ELF-1 (cell line): ENCODE measurements at regions not wholly inside any gene's neighbourhood (a gene's known extent, or its start where the extent isn't known, plus 50 kb on each side); places are given as distances from the start of the nearest gene placed in this dataset.
A peak's percentile ranks its signal among the peaks of the same experiment; 100 is the strongest.
"Not testable (repeated sequence)": the region's sequence is repeated elsewhere in the genome, so short reads cannot be mapped to it uniquely, and the experiment has no call there.

Experiments used
- DNase-seq: peaks from one replicate; pipeline ENCODE4 v3.0.0-alpha.2; 2016; ENCODE audit warnings: low read depth, low spot score

- DNase-seq = no peak
Measured at GRCh38 chr13:21879263-21879914, 208.5 kb downstream of the FGF9 start.

- DNase-seq = no peak
Measured at GRCh38 chr13:21882766-21883165, 211.9 kb downstream of the FGF9 start.

GRCh38 chr13:21883713-21884112 is 212.8 kb downstream of the FGF9 start:
- no peak for DNase-seq

GRCh38 chr13:21884299-21884909 is 213.5 kb downstream of the FGF9 start:
- no peak for DNase-seq

GRCh38 chr13:21884965-21885567 is 214.2 kb downstream of the FGF9 start:
- no peak for DNase-seq

- DNase-seq = no peak
Measured at GRCh38 chr13:21885714-21886224, 214.9 kb downstream of the FGF9 start.

- DNase-seq = no peak
Measured at GRCh38 chr13:21889651-21890050, 218.8 kb downstream of the FGF9 start.

- DNase-seq = not testable (repeated sequence)
Measured at GRCh38 chr13:21890220-21890619, 219.3 kb downstream of the FGF9 start.

GRCh38 chr13:21894091-21894490 is 223.2 kb downstream of the FGF9 start:
- DNase-seq = no peak

GRCh38 chr13:21894703-21895699 is 224.1 kb downstream of the FGF9 start:
- DNase-seq = no peak

- no peak for DNase-seq
Measured at GRCh38 chr13:21895779-21896178, 224.9 kb downstream of the FGF9 start.

- DNase-seq = no peak
Measured at GRCh38 chr13:21897161-21897560, 226.3 kb downstream of the FGF9 start.

GRCh38 chr13:21898459-21898858 is 227.6 kb downstream of the FGF9 start:
- DNase-seq = no peak

- DNase-seq = no peak
Measured at GRCh38 chr13:21898945-21899344, 228.1 kb downstream of the FGF9 start.

GRCh38 chr13:21901336-21901735 is 230.5 kb downstream of the FGF9 start:
- DNase-seq = no peak

GRCh38 chr13:21901811-21902708 is 231.2 kb downstream of the FGF9 start:
- no peak for DNase-seq

GRCh38 chr13:21902709-21903098 is 231.8 kb downstream of the FGF9 start:
- DNase-seq = no peak

GRCh38 chr13:21905486-21905885 is 234.6 kb downstream of the FGF9 start:
- DNase-seq = no peak

GRCh38 chr13:21909331-21909730 is 238.5 kb downstream of the FGF9 start:
- DNase-seq = peak; percentile 49

- DNase-seq = no peak
Measured at GRCh38 chr13:21910546-21910945, 239.7 kb downstream of the FGF9 start.
